Loucy (cell line): ENCODE measurements at regions not wholly inside any gene's neighbourhood (a gene's known extent, or its start where the extent isn't known, plus 50 kb on each side); places are given as distances from the start of the nearest gene placed in this dataset.

ENCODE experiments used
- CTCF ChIP-seq: fragments of 200-600 bp; sonication (generic); conservative IDR thresholded peaks from 2 replicates; pipeline ENCODE4 v1.5.1; 2014; ENCODE audit warnings: mild to moderate bottlenecking, antibody characterized with exemption, low read length
- EZH2phosphoT487 ChIP-seq: fragments of 200-600 bp; IDR thresholded peaks from 2 replicates; pipeline ENCODE4 v1.6.1; 2018; ENCODE audit warnings: antibody characterized with exemption, mild to moderate bottlenecking, moderate library complexity, borderline replicate concordance

- peak; percentile 47 for TF ChIP-seq CTCF
- TF ChIP-seq EZH2phosphoT487 = no peak
These were observed 104.8 kb upstream of the TFPI start for GRCh38 chr2:187658952-187659525.
